Lung microvascular endothelial cell (primary cell): ENCODE measurements at regions not wholly inside any gene's neighbourhood (a gene's known extent, or its start where the extent isn't known, plus 50 kb on each side); places are given as distances from the start of the nearest gene placed in this dataset.
A peak's percentile ranks its signal among the peaks of the same experiment; 100 is the strongest.
"Not testable (repeated sequence)": the region's sequence is repeated elsewhere in the genome, so short reads cannot be mapped to it uniquely, and the experiment has no call there.

Source experiments
- DNase-seq, 2 donors: peaks; one replicate each; pipeline versions ENCODE4 v3.0.0 to v3.0.0-alpha.2; 2010; ENCODE audit warnings: low read depth in 2 of 2

DNA sequence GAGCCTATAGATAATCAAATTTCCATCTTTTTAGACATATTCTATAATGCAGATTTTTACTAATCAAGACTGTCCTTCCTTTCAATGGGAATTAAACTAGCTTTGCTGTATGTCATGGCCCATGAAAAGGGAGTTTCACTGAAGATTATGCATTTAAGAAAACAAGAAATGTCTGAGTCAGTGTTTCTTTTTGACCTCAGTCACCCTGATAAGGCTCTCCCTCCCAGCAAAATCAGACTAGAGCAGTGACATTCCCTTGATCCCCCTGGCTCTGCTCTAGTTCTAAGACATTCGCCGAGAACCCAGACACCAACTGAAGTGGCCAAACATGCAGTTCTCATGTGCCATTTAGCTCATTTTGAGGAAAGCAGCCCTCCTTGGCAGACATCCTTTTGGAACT is 442.0 kb downstream of the ACTL7B start:
- DNase-seq = no peak

GRCh38 chr9:108412755-108413154 is 443.0 kb downstream of the ACTL7B start:
- peak; percentile 5 to 28 for DNase-seq

GRCh38 chr9:108411632-108412031 is 444.2 kb downstream of the ACTL7B start:
- DNase-seq = no peak

GRCh38 chr9:108410161-108410560 is 445.6 kb downstream of the ACTL7B start:
- DNase-seq = peak in 1 of 2 donors; percentile 20

DNA sequence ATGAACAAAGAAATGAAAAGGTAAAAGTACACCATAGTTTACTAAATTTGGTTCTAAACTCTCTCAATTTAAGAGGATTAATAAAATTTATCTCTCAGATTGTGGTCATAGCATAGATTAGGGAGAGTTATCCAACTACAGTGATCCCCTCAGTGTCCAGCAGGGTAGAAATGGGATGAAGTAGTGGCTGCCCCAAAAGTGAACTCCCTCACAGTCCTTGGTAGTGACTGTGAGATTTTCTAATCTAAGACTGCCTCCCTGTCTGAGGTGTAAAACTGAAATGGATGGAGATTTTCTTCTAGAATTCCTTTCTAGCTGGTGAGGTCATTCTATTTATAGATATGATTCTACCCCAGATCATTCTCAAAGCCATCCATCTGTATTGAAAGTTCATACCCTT is 455.5 kb downstream of the ACTL7B start:
- DNase-seq = no peak

DNA sequence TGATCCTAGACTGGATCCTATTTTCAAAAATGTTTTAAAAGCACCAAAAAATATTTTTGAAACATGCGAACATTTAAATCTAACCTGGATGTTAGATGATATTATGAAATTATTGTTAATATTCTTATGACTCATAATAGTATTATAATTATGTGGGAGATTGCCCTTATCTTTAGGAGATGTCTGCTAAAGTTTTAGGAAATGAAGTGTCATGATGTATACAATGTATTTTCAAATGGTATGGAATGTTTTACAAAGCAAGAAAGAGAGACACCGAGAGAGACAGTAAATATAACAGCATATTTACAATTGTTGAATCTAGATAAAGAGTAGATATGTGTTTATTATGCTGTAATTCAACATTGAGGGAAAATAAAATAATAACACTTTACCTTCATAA is 455.9 kb downstream of the ACTL7B start:
- no peak for DNase-seq

GRCh38 chr9:108397286-108397685 is 458.5 kb downstream of the ACTL7B start:
- DNase-seq = no peak

- no peak for DNase-seq
These were observed 459.2 kb downstream of the ACTL7B start for GRCh38 chr9:108396611-108397010.

GRCh38 chr9:108396193-108396592 is 459.6 kb downstream of the ACTL7B start:
- no peak for DNase-seq

- no peak for DNase-seq
These were observed 460.4 kb downstream of the ACTL7B start for GRCh38 chr9:108395421-108395820.

GRCh38 chr9:108394726-108395125 is 461.1 kb downstream of the ACTL7B start:
- no peak for DNase-seq

- not testable (repeated sequence) for DNase-seq
These were observed 462.2 kb downstream of the ACTL7B start for GRCh38 chr9:108393481-108394001.

DNA sequence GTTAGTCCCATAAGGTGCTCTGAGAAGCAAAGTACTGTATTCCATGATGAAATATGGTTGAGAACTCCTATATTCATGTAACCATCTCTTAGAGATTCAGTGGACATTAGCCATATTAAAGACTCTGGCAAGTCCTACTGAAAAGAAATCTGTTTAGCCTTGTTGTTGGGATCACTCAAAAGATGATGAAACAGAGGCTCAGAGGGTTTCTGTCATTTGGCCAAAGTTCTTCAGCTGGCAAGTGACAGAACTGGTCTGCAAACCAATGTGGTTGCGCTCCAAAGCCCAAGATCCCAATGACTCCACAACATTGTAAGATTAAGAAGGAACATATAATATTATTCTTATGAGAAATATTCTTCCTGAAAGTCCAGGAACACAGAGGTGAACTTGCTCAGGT is 462.9 kb downstream of the ACTL7B start:
- no peak for DNase-seq

- no peak for DNase-seq
These were observed 466.7 kb downstream of the ACTL7B start for GRCh38 chr9:108389056-108389455.

- peak in 1 of 2 donors; percentile 13 for DNase-seq
These were observed 468.9 kb downstream of the ACTL7B start for GRCh38 chr9:108386859-108387384.

DNA sequence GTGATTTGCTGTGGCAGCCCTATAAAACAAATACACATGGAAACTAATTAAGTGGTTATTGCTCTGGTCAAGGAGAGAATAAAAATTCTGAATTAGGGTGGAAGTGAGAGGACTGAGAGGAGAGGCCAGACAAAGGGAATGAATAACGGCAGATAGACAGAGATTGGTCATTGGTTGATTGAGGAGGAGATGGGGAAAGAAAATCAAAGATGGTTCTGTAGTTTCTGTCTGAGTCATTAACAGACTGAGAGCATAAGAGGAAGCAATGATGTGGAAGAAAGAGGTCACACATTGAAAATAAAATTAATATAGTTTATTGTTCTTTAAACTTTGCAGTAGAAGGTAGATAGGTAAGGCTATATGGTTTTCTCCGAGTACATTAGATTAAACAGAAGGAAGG is 469.8 kb downstream of the ACTL7B start:
- no peak for DNase-seq

DNA sequence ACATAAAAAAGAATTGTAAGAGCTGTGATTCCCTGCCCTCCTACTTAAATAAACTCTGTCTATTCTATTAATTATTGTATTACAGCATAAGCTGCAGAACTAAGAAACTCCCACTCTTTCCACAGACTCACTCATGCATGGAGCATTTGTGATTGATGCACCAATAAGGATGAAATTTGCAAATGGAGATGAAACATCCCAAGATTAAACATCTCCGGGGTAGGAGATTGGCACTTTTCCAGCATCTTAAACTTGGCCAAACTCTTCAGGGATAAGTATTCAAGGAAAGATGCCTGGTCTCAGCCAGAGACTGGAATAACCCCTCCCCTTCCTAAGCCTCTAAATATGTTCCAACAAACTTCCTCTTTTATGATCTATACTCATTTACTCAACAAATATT is 472.0 kb downstream of the ACTL7B start:
- no peak for DNase-seq

DNA sequence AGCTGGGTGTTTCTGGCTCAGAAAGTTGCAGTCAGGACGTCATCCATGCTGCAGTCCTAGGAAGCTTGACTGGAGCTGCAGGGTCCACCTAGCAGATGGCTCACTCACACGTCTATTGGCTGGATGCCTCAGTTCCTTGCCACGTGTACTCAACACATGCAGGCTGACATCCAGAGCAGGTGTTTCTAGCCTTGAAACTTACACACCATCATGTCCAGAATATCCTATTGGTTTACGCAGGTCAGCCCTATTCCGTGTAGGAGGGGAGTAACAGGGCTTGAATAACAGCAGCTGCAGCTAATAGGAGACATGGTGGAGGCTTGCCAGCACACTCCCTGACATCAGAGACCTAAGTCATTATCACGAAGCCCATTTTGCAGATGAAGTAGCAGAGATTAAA is 473.5 kb downstream of the ACTL7B start:
- DNase-seq = no peak

- no peak for DNase-seq
These were observed 477.9 kb downstream of the ACTL7B start for GRCh38 chr9:108377881-108378280.

DNA sequence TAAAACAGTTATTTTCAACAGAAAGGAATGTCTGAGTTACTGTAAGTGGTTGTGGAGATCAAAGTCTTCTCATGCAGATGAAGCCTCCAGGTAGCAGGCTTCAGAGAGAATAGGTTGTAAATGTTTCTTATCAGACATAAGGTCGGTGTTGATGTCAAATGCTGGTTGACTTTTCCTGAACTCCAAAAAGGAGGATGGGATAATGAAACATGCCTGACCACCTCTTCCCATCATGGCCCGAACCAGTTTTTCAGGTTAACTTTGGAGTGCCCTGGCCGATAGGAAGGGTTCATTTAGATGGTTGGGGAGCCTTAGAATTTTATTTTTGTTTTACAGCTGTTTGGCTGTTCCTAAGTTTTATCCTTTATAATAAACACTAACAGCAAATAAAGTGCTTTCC is 478.4 kb downstream of the ACTL7B start:
- DNase-seq = no peak

- DNase-seq = no peak
These were observed 479.6 kb downstream of the ACTL7B start for GRCh38 chr9:108376140-108376539.

DNA sequence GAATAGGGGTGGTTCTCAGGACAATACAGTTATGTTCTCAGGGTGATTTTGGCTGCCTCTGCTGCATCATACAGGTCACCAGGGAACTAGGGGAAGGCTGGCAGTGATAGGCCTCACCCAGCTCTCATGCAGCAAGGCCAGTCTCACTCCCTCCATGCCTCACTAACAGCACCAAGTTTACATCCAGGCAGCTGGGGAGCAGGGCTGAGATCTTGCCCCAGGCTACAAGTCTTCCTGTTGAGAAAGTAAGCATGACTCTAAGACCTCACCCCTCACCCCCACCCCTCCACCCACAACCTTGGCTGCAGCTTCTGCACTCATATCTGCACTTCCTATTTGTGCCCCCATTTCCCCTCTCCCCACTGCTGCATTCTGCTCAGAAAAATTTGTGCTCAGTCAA is 481.2 kb downstream of the ACTL7B start:
- no peak for DNase-seq

GRCh38 chr9:108367188-108367587 is 488.6 kb downstream of the ACTL7B start:
- no peak for DNase-seq

DNA sequence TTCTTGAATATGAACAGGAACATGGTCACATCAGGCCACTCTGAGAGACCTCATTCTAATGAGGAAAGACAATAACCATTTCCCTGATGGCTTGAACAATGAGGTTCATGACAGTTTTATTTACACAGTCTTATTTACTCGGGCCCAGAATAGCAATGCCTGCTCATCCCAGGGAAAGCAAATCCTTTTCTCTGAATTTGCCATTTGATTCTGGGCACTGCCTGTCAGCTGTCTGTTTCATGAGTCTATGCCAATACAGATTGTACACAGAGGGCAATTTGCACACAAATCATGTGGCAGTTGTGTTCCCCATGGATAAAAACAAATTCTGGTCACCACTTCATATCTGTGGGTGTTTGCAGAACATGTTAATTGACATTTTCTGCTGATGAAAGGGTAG is 492.5 kb downstream of the ACTL7B start:
- DNase-seq = peak in 1 of 2 donors; percentile 2
